ENCODE measurements at regions not wholly inside any gene's neighbourhood (a gene's known extent, or its start where the extent isn't known, plus 50 kb on each side); places are given as distances from the start of the nearest gene placed in this dataset.

GRCh38 chr11:15668718-15669117 lies 554.0 kb downstream of the INSC start:
- Mint-ChIP-seq H3K4me1 (ENCODE audit: low read depth) (no peaks in the 10 kb centered on the region; the same call in 1 of the 2 replicates), H3K27ac (no peak overlapping the region)
- DNase-seq: no peak

GRCh38 chr11:15670520-15671070 lies 555.9 kb downstream of the INSC start:
- Mint-ChIP-seq H3K4me3 (no peak overlapping the region), H3K27ac (no peak overlapping the region), H3K36me3 (ENCODE audit: low read depth) (0 out of 2 replicates have a peak, but pooled peaks cover 4% of the 10 kb centered on the region), H3K4me1 (ENCODE audit: low read depth) (no peaks in the 10 kb centered on the region; the same call in 1 of the 2 replicates), H3K9me3 (peaks cover 31% of the 10 kb centered on the region), H3K27me3 (ENCODE audit: insufficient read depth) (no peaks in the 10 kb centered on the region; the same call in none of the 2 replicates)
- DNase-seq: no peak
- TF ChIP-seq, protein P1, sequence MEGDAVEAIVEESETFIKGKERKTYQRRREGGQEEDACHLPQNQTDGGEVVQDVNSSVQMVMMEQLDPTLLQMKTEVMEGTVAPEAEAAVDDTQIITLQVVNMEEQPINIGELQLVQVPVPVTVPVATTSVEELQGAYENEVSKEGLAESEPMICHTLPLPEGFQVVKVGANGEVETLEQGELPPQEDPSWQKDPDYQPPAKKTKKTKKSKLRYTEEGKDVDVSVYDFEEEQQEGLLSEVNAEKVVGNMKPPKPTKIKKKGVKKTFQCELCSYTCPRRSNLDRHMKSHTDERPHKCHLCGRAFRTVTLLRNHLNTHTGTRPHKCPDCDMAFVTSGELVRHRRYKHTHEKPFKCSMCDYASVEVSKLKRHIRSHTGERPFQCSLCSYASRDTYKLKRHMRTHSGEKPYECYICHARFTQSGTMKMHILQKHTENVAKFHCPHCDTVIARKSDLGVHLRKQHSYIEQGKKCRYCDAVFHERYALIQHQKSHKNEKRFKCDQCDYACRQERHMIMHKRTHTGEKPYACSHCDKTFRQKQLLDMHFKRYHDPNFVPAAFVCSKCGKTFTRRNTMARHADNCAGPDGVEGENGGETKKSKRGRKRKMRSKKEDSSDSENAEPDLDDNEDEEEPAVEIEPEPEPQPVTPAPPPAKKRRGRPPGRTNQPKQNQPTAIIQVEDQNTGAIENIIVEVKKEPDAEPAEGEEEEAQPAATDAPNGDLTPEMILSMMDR (IDR thresholded peaks at IDR 0.05): no peak

More at GRCh38 chr11:15668718-15669117, 554.0 kb downstream of the INSC start:
- Mint-ChIP-seq H3K4me3 (no peak overlapping the region), H3K36me3 (ENCODE audit: low read depth) (0 out of 2 replicates have a peak, but pooled peaks cover 4% of the 10 kb centered on the region), H3K9me3 (peaks cover 24% of the 10 kb centered on the region), H3K27me3 (ENCODE audit: insufficient read depth) (no peaks in the 10 kb centered on the region; the same call in none of the 2 replicates)
- TF ChIP-seq, protein P1 (IDR thresholded peaks at IDR 0.05): no peak

DNA sequence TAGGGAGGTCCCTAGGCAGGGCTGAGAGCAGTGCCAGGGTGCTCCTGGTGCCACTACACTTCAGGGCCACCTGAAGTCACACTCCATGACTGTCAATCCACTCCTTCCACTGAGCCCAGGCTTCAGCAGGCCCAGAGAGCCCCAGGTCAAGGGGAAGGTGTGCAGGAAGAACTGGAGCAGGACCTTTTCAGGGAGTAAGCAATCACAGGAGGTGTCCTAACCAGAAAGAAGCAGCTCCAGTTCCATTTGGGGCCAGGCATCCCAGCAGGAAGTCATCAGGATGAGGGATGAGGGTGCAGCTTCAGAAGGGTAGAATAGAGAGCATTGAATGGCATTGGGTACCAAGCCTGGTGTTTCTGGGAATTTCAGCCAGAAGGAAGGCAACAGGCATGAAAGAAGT lies 556.5 kb downstream of the INSC start:
- Mint-ChIP-seq H3K27ac (no peak overlapping the region), H3K4me3 (no peak overlapping the region)
- DNase-seq: no peak

GRCh38 chr11:15672825-15673224 lies 558.1 kb downstream of the INSC start:
- Mint-ChIP-seq H3K27me3 (ENCODE audit: insufficient read depth) (no peaks in the 10 kb centered on the region; the same call in 1 of the 2 replicates), H3K4me3 (no peak overlapping the region)
- no peak for DNase-seq

More for the DNA sequence above, 556.5 kb downstream of the INSC start:
- no peaks in the 10 kb centered on the region for H3K4me1 Mint-ChIP-seq (ENCODE audit: low read depth)
- 0 out of 2 replicates have a peak, but pooled peaks cover 4% of the 10 kb centered on the region for H3K36me3 Mint-ChIP-seq (ENCODE audit: low read depth)
- TF ChIP-seq, protein P1 (IDR thresholded peaks at IDR 0.05): no peak
- H3K9me3 Mint-ChIP-seq: peaks cover 32% of the 10 kb centered on the region
- no peaks in the 10 kb centered on the region; the same call in 1 of the 2 replicates for H3K27me3 Mint-ChIP-seq (ENCODE audit: insufficient read depth)

DNA sequence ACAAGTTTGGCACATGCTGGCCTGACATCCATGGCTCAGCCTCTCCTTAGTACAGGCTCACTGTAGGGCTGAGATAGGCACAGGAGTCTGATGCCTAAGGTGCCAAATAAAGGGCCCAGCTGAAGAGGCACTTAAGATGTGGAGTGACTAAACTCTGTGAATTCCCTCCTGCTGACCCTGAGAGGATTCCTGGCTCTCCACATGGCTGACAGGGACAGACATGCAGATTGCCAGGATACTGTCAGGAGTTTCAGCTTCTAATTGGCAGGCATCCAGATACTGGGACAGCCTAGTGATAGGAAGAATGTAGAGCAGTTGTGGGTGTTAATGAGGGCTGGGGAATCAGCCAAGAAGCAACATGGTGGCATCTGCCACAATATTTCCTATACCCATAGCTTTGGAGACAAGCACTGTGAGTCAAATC lies 558.7 kb downstream of the INSC start:
- no peak for DNase-seq
- H3K4me3 Mint-ChIP-seq: no peak overlapping the region
- 0 out of 2 replicates have a peak, but pooled peaks cover 4% of the 10 kb centered on the region for H3K36me3 Mint-ChIP-seq (ENCODE audit: low read depth)
- no peaks in the 10 kb centered on the region for H3K4me1 Mint-ChIP-seq (ENCODE audit: low read depth)
- TF ChIP-seq, protein P1 (IDR thresholded peaks at IDR 0.05): no peak
- H3K9me3 Mint-ChIP-seq: peaks cover 46% of the 10 kb centered on the region
- no peak overlapping the region for H3K27ac Mint-ChIP-seq
- H3K27me3 Mint-ChIP-seq (ENCODE audit: insufficient read depth): no peaks in the 10 kb centered on the region

More at GRCh38 chr11:15672825-15673224, 558.1 kb downstream of the INSC start:
- no peaks in the 10 kb centered on the region for H3K4me1 Mint-ChIP-seq (ENCODE audit: low read depth)
- H3K36me3 Mint-ChIP-seq (ENCODE audit: low read depth): 0 out of 2 replicates have a peak, but pooled peaks cover 4% of the 10 kb centered on the region
- no peak overlapping the region for H3K27ac Mint-ChIP-seq
- H3K9me3 Mint-ChIP-seq: peaks cover 46% of the 10 kb centered on the region
- TF ChIP-seq, protein P1 (IDR thresholded peaks at IDR 0.05): no peak

All from HFFc6 (cell line).